PC-3 (cell line): ENCODE measurements at regions not wholly inside any gene's neighbourhood (a gene's known extent, or its start where the extent isn't known, plus 50 kb on each side); places are given as distances from the start of the nearest gene placed in this dataset.

Source experiments
- ATAC-seq: fragments of 200-7000 bp; cut with Tn5 transposase; 2 replicates; pipeline ENCODE4 v1.9.1; 2020; ENCODE audit warnings: mild to moderate bottlenecking, moderate library complexity
- BruUV-seq: library from RNA; stranded (reverse); fragments of 400-500 nt; replicated peaks from 2 replicates; lab custom pipeline; 2021; lab: Mats Ljungman, UMichigan
- CTCF ChIA-PET: fragments of 300-600 bp; sonication (Branson Sonifier 250); formaldehyde crosslinking; loops from one replicate; lab custom pipeline; 2022; ENCODE audit warnings: antibody characterized with exemption; lab: Charles Lee
- POLR2A ChIA-PET: fragments of 300-600 bp; sonication (Branson Sonifier 250); formaldehyde crosslinking; loops from one replicate; lab custom pipeline; 2022; ENCODE audit warnings: antibody characterized with exemption; ENCODE audit not compliant: unreplicated experiment; lab: Charles Lee
- DNase-seq: peaks from one replicate; pipeline ENCODE4 v3.0.0-alpha.2; 2015
- H2AFZ ChIP-seq: fragments of 300-600 bp; sonication (generic); 2 replicates; pipeline ENCODE4 v1.6.0; 2016; ENCODE audit warnings: antibody characterized with exemption, low read length
- H3F3A ChIP-seq: fragments of 300-600 bp; sonication (generic); one replicate; pipeline ENCODE4 v1.6.0; 2017; ENCODE audit warnings: antibody characterized with exemption, low read length, control low read depth, mild to moderate bottlenecking; ENCODE audit not compliant: unreplicated experiment
- H3K27ac ChIP-seq: fragments of 300-600 bp; sonication (generic); 2 replicates; pipeline ENCODE4 v1.5.1; 2016; ENCODE audit warnings: mild to moderate bottlenecking, low read length
- H3K27me3 ChIP-seq: fragments of 300-600 bp; sonication (generic); 2 replicates; pipeline ENCODE4 v1.6.1; 2016; ENCODE audit warnings: low read length, mixed read lengths
- H3K36me3 ChIP-seq: fragments of 300-600 bp; sonication (generic); 2 replicates; pipeline ENCODE4 v1.6.1; 2016; ENCODE audit warnings: low read depth, mixed run types, low read length, mixed read lengths
- H3K4me1 ChIP-seq: fragments of 300-600 bp; sonication (generic); 2 replicates; pipeline ENCODE4 v1.5.1; 2016; ENCODE audit warnings: low read length; ENCODE audit not compliant: insufficient read depth
- H3K4me2 ChIP-seq: fragments of 300-600 bp; sonication (generic); 2 replicates; pipeline ENCODE4 v1.6.0; 2016; ENCODE audit warnings: low read length
- H3K4me3 ChIP-seq: fragments of 300-600 bp; sonication (generic); 2 replicates; pipeline ENCODE4 v1.5.1; 2016; ENCODE audit warnings: mild to moderate bottlenecking, low read length, mixed read lengths
- H3K79me2 ChIP-seq: fragments of 300-600 bp; sonication (generic); 2 replicates; pipeline ENCODE4 v1.6.1; 2017; ENCODE audit warnings: low read length, mixed read lengths
- H3K9ac ChIP-seq: fragments of 300-600 bp; sonication (generic); 2 replicates; pipeline ENCODE4 v1.6.0; 2016; ENCODE audit warnings: mild to moderate bottlenecking, low read length
- H3K9me2 ChIP-seq: fragments of 300-600 bp; sonication (generic); replicated peaks from 2 replicates; pipeline ENCODE4 v1.6.1; 2016; ENCODE audit warnings: mixed run types, low read length, mixed read lengths
- H3K9me3 ChIP-seq: fragments of 300-600 bp; sonication (generic); 2 replicates; pipeline ENCODE4 v1.6.1; 2016; ENCODE audit warnings: low read length, mixed read lengths
- H4K20me1 ChIP-seq: fragments of 300-600 bp; sonication (generic); 2 replicates; pipeline ENCODE4 v1.6.1; 2016; ENCODE audit warnings: low read length, mixed read lengths
- EZH2 ChIP-seq: fragments of 300-600 bp; sonication (generic); IDR thresholded peaks from one replicate; pipeline ENCODE4 v1.6.1; 2017; ENCODE audit warnings: antibody characterized with exemption, mild to moderate bottlenecking, low read length; ENCODE audit not compliant: unreplicated experiment
- EZH2phosphoT487 ChIP-seq: fragments of 300-600 bp; sonication (generic); IDR thresholded peaks from 2 replicates; pipeline ENCODE4 v1.6.1; 2018; ENCODE audit warnings: mild to moderate bottlenecking, antibody characterized with exemption, low read length, borderline replicate concordance
- intact Hi-C: fragments of 100-400 bp; cut with micrococcal nuclease; formaldehyde crosslinking; loops from 2 replicates; pipeline ENCODE4 v1.9.0; 2023
- TF ChIP-seq, protein P1 (sequence below): fragments of 300-600 bp; sonication (generic); conservative IDR thresholded peaks from 2 replicates; pipeline ENCODE4 v1.5.1; 2017; ENCODE audit warnings: antibody characterized with exemption, low read depth, mild to moderate bottlenecking, low read length

DNA sequence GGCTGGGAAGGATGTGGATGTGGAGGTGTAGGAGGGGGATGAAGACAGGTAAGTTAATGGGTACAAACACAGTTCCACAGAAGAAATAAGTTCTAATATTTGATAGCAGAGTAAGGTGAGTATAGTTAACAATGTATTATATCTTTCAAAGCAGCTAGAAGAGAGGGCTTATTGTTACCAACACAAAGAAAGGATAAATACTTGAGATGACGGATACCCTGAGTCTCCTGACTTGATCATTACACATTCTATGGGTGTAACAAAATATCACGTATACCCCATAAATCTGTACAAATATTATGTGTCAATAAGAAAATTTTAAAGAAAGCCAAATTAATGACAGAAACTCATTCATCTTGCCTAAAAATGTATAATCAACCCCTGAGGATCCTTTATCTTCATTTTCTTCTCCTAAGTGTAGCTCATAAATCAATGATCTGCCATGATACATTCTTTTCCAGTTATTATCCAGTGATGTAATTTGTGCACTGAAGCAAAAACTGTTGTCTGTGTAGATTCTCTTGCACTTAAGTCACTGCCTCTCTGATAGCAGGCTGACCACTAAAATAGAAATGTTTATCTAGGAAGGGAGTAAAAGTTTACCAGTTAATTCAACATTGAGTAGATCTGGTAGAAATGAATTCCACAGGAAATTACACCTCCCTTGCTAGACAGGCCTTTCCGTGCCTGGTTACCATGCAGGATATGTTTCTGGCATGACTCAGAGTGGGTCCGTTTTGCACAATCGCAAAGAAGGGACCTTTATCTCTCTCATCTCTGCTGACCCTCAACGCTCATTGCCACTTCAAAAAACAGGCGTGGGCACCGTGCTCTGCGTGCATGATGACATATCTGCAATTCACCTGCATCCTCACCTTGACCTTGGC is 249.7 kb upstream of the NCKAP5 start:
- intact Hi-C loops, result loop anchor here (1.0 to 2.0 kb wide), 3 partner anchors 24 to 555 kb away; no protein-coding TSS in a partner anchor
- ChIA-PET CTCF (no interaction called here), POLR2A (no interaction called here)
- Histone ChIP-seq H3K79me2 (no peaks in the 10 kb centered on the region), H3K27me3 (no peaks in the 10 kb centered on the region), H3K4me2 (peak overlapping the region; percentile 53), H3K9ac (peak overlapping the region; percentile 66), H3F3A (peaks cover 21% of the 10 kb centered on the region), H3K9me2 (no peaks in the 10 kb centered on the region), H3K9me3 (no peaks in the 10 kb centered on the region), H3K27ac (peak overlapping the region; percentile 95), H3K36me3 (no peaks in the 10 kb centered on the region), H3K4me1 (peaks cover 64% of the 10 kb centered on the region), H4K20me1 (no peaks in the 10 kb centered on the region), H2AFZ (no peak overlapping the region), H3K4me3 (no peak overlapping the region)
- peak; percentile 97 for DNase-seq
- peak; percentile 84 for ATAC-seq
- no TSS peak for BruUV-seq
- TF ChIP-seq, protein P1, sequence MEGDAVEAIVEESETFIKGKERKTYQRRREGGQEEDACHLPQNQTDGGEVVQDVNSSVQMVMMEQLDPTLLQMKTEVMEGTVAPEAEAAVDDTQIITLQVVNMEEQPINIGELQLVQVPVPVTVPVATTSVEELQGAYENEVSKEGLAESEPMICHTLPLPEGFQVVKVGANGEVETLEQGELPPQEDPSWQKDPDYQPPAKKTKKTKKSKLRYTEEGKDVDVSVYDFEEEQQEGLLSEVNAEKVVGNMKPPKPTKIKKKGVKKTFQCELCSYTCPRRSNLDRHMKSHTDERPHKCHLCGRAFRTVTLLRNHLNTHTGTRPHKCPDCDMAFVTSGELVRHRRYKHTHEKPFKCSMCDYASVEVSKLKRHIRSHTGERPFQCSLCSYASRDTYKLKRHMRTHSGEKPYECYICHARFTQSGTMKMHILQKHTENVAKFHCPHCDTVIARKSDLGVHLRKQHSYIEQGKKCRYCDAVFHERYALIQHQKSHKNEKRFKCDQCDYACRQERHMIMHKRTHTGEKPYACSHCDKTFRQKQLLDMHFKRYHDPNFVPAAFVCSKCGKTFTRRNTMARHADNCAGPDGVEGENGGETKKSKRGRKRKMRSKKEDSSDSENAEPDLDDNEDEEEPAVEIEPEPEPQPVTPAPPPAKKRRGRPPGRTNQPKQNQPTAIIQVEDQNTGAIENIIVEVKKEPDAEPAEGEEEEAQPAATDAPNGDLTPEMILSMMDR, result no peak
- TF ChIP-seq EZH2phosphoT487, result no peak; the same call in 1 of the 2 replicates
- TF ChIP-seq EZH2, result no peak

DNA sequence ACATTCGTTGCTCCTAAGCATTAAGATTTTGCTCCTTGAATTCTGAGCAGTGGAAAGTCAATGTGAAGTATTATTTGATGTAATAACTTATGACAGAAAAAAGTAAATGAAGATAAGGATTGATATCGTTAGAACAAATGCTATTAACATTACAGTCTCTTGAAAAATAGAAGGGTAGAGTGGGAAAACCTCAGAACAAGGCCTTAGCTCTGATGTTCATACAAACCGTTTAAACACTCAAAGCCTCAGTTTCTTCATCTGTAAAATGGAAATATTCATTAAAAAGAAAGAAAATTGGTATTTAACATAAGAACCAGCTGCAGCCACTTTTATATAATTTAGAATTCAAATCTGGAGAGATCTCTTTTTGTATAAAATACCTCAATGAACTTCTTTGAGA is 250.4 kb upstream of the NCKAP5 start:
- peaks cover 56% of the 10 kb centered on the region for H3K4me1 ChIP-seq
- ChIA-PET CTCF (no interaction called here), POLR2A (no interaction called here)
- TSS peak; percentile 95 for BruUV-seq
- peak overlapping the region; percentile 5; the same call in 1 of the 2 replicates for H3K4me2 ChIP-seq
- peaks cover 21% of the 10 kb centered on the region for H3F3A ChIP-seq
- H3K27ac ChIP-seq, result peak overlapping the region; percentile 95
- DNase-seq (no peak), ATAC-seq (no peak)
- H3K79me2 ChIP-seq, result no peaks in the 10 kb centered on the region
- no peaks in the 10 kb centered on the region for H4K20me1 ChIP-seq
- peak overlapping the region; percentile 59 for H3K9ac ChIP-seq
- H3K4me3 ChIP-seq, result no peak overlapping the region
- TF ChIP-seq EZH2 (no peak), EZH2phosphoT487 (no peak)
- TF ChIP-seq, protein P1, result no peak
- H3K9me2 ChIP-seq, result no peaks in the 10 kb centered on the region
- H3K27me3 ChIP-seq, result no peaks in the 10 kb centered on the region
- H2AFZ ChIP-seq, result no peak overlapping the region
- no peaks in the 10 kb centered on the region for H3K9me3 ChIP-seq
- no peaks in the 10 kb centered on the region for H3K36me3 ChIP-seq
- intact Hi-C loops, result loop anchor here (1.0 to 2.0 kb wide), 3 partner anchors 24 to 555 kb away; no protein-coding TSS in a partner anchor

DNA sequence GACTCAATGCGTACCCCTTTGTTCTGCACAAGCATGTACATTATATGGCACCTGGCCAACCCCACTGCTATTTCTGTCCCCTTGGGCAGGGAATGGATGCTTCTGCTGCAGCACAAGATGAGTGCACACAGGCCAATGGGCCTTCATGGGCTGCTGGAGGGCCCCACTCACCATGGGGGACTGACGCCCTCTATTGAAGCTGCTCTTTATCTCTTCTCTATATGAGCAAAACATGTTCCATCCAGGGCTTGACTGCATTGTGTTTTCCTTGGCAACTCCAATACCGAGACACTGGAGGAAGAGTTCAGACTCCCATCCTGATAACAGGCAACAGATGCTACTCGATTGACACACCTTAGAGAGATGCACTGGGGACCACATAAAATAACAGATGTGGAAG is 251.6 kb upstream of the NCKAP5 start:
- DNase-seq, result no peak
- H3K4me1 ChIP-seq, result peaks cover 48% of the 10 kb centered on the region
- peaks cover 21% of the 10 kb centered on the region for H3F3A ChIP-seq
- no peak for TF ChIP-seq EZH2
- no peak for TF ChIP-seq EZH2phosphoT487
- TF ChIP-seq, protein P1, result no peak
- H3K4me3 ChIP-seq, result no peak overlapping the region
- no peaks in the 10 kb centered on the region for H3K79me2 ChIP-seq
- ChIA-PET CTCF (no interaction called here), POLR2A (no interaction called here)
- no peaks in the 10 kb centered on the region for H3K36me3 ChIP-seq
- no peak overlapping the region for H2AFZ ChIP-seq
- H3K27me3 ChIP-seq, result no peaks in the 10 kb centered on the region
- no peaks in the 10 kb centered on the region for H3K9me2 ChIP-seq
- no peak overlapping the region for H3K9ac ChIP-seq
- no TSS peak for BruUV-seq
- H3K9me3 ChIP-seq, result no peaks in the 10 kb centered on the region
- ATAC-seq, result no peak
- H3K4me2 ChIP-seq, result no peak overlapping the region
- H4K20me1 ChIP-seq, result no peaks in the 10 kb centered on the region
- intact Hi-C loops, result loop anchor here (2.0 kb wide), 1 partner anchor 43 kb away; no protein-coding TSS in a partner anchor
- H3K27ac ChIP-seq, result peak overlapping the region; percentile 95; the same call in 1 of the 2 replicates
